ENCODE measurements at regions not wholly inside any gene's neighbourhood (a gene's known extent, or its start where the extent isn't known, plus 50 kb on each side); places are given as distances from the start of the nearest gene placed in this dataset.

GRCh38 chr5:39494107-39494510 is 69.3 kb upstream of the DAB2 start:
- intact Hi-C loops (cut with DNase I; ENCODE audit: low total_unique reads), result no loop called here
- WGBS, 2 donors, result 19 to 20% methylated on average over 3 of the region's 3 CpGs
- TF ChIP-seq POLR2A (IDR thresholded peaks at IDR 0.05), result no peak
- TF ChIP-seq, protein P1, sequence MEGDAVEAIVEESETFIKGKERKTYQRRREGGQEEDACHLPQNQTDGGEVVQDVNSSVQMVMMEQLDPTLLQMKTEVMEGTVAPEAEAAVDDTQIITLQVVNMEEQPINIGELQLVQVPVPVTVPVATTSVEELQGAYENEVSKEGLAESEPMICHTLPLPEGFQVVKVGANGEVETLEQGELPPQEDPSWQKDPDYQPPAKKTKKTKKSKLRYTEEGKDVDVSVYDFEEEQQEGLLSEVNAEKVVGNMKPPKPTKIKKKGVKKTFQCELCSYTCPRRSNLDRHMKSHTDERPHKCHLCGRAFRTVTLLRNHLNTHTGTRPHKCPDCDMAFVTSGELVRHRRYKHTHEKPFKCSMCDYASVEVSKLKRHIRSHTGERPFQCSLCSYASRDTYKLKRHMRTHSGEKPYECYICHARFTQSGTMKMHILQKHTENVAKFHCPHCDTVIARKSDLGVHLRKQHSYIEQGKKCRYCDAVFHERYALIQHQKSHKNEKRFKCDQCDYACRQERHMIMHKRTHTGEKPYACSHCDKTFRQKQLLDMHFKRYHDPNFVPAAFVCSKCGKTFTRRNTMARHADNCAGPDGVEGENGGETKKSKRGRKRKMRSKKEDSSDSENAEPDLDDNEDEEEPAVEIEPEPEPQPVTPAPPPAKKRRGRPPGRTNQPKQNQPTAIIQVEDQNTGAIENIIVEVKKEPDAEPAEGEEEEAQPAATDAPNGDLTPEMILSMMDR (IDR thresholded peaks at IDR 0.05), result no peak
- no peak overlapping the region for H3K4me3 ChIP-seq (ENCODE audit: low read depth, poor library complexity, severe bottlenecking)
- DNase-seq (ENCODE audit: low spot score in 2 of 2), result no peak

DNA sequence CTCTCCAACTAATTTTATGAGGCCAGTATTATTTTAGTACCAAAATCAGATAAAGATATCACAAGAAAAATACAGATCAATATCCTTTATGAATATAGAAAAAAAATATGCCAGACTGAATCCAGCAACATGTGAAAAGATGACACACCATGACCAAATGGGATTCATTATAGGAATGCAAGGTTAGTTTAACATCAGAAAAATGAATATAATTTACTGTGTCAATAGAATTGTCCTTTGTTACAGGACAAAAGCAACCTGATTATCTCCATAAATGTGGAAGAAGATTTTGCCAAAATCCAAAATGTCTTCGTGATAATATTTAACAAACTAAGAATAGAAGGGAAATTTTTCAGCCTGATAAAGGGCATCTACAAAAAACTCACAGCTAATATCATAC is 66.4 kb upstream of the DAB2 start:
- 86 to 92% methylated on average over 1 of the region's 1 CpG for WGBS, 2 donors
- H3K4me3 ChIP-seq (ENCODE audit: low read depth, poor library complexity, severe bottlenecking), result no peak overlapping the region
- intact Hi-C loops (cut with DNase I; ENCODE audit: low total_unique reads), result no loop called here
- TF ChIP-seq POLR2A (IDR thresholded peaks at IDR 0.05), result no peak
- DNase-seq (ENCODE audit: low spot score in 2 of 2), result no peak

DNA sequence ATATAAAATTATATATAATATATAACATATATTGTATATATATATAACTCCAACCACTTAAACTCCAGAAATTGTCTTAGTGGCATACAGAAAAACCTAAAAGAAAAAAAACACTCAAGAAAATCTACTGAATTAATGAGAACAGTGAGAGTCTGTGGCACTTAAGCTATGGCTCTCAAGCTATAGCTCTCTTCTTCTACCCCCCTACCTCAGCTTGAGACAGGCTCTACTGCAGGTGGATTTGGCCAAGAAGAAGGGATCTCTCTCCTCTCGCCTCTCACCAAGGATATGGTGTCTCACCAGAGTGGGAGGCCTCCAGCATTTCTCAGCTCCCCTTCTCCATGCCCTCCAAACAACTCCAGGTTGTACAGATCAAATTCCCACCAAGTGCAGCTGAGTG is 64.5 kb upstream of the DAB2 start:
- H3K4me3 ChIP-seq (ENCODE audit: low read depth, poor library complexity, severe bottlenecking), result no peak overlapping the region
- TF ChIP-seq, protein P1 (IDR thresholded peaks at IDR 0.05), result no peak
- no peak for TF ChIP-seq POLR2A (IDR thresholded peaks at IDR 0.05)
- intact Hi-C loops (cut with DNase I; ENCODE audit: low total_unique reads), result no loop called here
- no peak for DNase-seq (ENCODE audit: low spot score in 2 of 2)
- WGBS, 2 donors, result 90 to 100% methylated on average over 1 of the region's 1 CpG

GRCh38 chr5:39486790-39487189 is 62.0 kb upstream of the DAB2 start:
- intact Hi-C loops (cut with DNase I; ENCODE audit: low total_unique reads), result no loop called here
- no peak overlapping the region for H3K4me3 ChIP-seq (ENCODE audit: low read depth, poor library complexity, severe bottlenecking)
- 83% methylated on average over 2 of the region's 2 CpGs for WGBS, 2 donors
- TF ChIP-seq, protein P1 (IDR thresholded peaks at IDR 0.05), result no peak
- TF ChIP-seq POLR2A (IDR thresholded peaks at IDR 0.05), result no peak
- no peak for DNase-seq (ENCODE audit: low spot score in 2 of 2)

- DNase-seq (ENCODE audit: low spot score in 2 of 2), result no peak
- TF ChIP-seq POLR2A (IDR thresholded peaks at IDR 0.05), result no peak
- TF ChIP-seq, protein P1 (IDR thresholded peaks at IDR 0.05), result no peak
- WGBS, 2 donors, result 37 to 54% methylated on average over 1 of the region's 1 CpG
- no peak overlapping the region for H3K4me3 ChIP-seq (ENCODE audit: low read depth, poor library complexity, severe bottlenecking)
- intact Hi-C loops (cut with DNase I; ENCODE audit: low total_unique reads), result no loop called here
Measured at GRCh38 chr5:39486361-39486760, 61.6 kb upstream of the DAB2 start.

DNA sequence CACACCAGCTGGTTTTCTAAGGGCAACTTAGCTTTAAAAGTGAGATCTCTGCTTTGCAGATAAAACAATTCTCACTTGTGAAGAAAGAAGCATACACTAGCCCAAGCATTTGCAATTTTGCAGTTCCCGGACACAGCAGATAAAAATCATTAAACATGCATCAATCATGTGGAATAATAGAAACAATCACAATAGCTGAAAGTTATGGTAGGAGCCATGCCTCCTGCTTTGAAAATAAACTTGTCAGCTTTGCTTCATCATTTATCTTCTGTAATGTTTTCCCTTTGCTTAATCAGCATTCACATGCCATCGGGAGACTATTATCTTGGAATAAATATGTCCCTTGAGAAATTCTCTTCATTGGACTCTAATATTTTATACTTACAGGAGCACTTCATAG is 60.3 kb upstream of the DAB2 start:
- intact Hi-C loops (cut with DNase I; ENCODE audit: low total_unique reads), result no loop called here
- TF ChIP-seq, protein P1 (IDR thresholded peaks at IDR 0.05), result no peak
- no peak for TF ChIP-seq POLR2A (IDR thresholded peaks at IDR 0.05)
- H3K4me3 ChIP-seq (ENCODE audit: low read depth, poor library complexity, severe bottlenecking), result no peak overlapping the region
- DNase-seq (ENCODE audit: low spot score in 2 of 2), result no peak
- WGBS, 2 donors, result 42 to 57% methylated on average over 2 of the region's 2 CpGs
